ENCODE measurements at regions not wholly inside any gene's neighbourhood (a gene's known extent, or its start where the extent isn't known, plus 50 kb on each side); places are given as distances from the start of the nearest gene placed in this dataset.

GRCh38 chr16:73202161-73202729 lies 154.3 kb upstream of the ZFHX3 start:
- no peak for FAIRE-seq

GRCh38 chr16:73199214-73199613 lies 151.3 kb upstream of the ZFHX3 start:
- FAIRE-seq, result no peak

- FAIRE-seq, result no peak
Observed at GRCh38 chr16:73198481-73198880, 150.6 kb upstream of the ZFHX3 start.

GRCh38 chr16:73197598-73197997 lies 149.7 kb upstream of the ZFHX3 start:
- FAIRE-seq, result no peak

- no peak for FAIRE-seq
Observed at GRCh38 chr16:73196670-73197069, 148.7 kb upstream of the ZFHX3 start.

GRCh38 chr16:73193464-73193863 lies 145.5 kb upstream of the ZFHX3 start:
- no peak for FAIRE-seq

GRCh38 chr16:73192232-73192894 lies 144.4 kb upstream of the ZFHX3 start:
- no peak for FAIRE-seq

- no peak for FAIRE-seq
Observed at GRCh38 chr16:73191660-73192046, 143.7 kb upstream of the ZFHX3 start.

- no peak for FAIRE-seq
Observed at GRCh38 chr16:73190688-73191659, 143.0 kb upstream of the ZFHX3 start.

- no peak for FAIRE-seq
Observed at GRCh38 chr16:73190256-73190655, 142.3 kb upstream of the ZFHX3 start.

GRCh38 chr16:73189136-73189535 lies 141.2 kb upstream of the ZFHX3 start:
- no peak for FAIRE-seq

- no peak for FAIRE-seq
Observed at GRCh38 chr16:73186752-73187601, 139.0 kb upstream of the ZFHX3 start.

- no peak for FAIRE-seq
Observed at GRCh38 chr16:73185737-73186136, 137.8 kb upstream of the ZFHX3 start.

GRCh38 chr16:73183611-73184092 lies 135.7 kb upstream of the ZFHX3 start:
- no peak for FAIRE-seq

- no peak for FAIRE-seq
Observed at GRCh38 chr16:73179705-73180331, 131.9 kb upstream of the ZFHX3 start.

- FAIRE-seq, result no peak
Observed at GRCh38 chr16:73177729-73178295, 129.9 kb upstream of the ZFHX3 start.

GRCh38 chr16:73176577-73177013 lies 128.7 kb upstream of the ZFHX3 start:
- no peak for FAIRE-seq

- no peak for FAIRE-seq
Observed at GRCh38 chr16:73172973-73173709, 125.2 kb upstream of the ZFHX3 start.

GRCh38 chr16:73172241-73172972 lies 124.5 kb upstream of the ZFHX3 start:
- FAIRE-seq, result peak; percentile 96

GRCh38 chr16:73171901-73172240 lies 123.9 kb upstream of the ZFHX3 start:
- FAIRE-seq, result no peak
